ENCODE measurements at regions not wholly inside any gene's neighbourhood (a gene's known extent, or its start where the extent isn't known, plus 50 kb on each side); places are given as distances from the start of the nearest gene placed in this dataset.

DNA sequence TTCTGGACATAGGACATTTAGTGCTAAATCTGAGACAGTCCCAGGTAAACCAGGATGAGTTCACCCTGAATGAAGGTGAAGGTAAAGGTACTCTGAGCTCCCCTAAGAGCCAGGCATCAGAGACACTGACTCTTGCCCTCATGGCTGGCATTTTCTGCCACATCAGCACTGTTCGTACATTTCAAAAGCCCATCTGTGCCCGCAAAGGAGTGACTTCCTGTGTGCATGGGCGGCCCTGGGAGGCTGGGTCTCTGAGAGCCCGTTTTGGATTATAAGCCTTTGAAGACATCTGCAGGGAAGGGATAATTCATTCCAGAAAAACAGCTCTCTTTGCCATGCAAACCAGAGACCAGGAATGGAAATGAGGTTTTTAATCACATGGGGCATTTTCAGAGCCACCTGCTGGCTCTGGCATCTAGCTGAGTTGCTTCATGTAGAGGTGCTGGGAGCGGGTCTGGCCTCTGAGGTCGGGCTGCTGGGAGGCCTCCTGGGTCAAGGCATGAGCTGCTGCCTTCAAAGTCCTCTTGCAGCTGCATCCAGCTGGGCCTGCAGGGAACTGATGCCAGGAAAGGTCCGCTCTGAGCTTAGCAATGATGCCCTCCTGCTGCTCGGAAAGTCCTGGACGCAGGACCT lies 348.3 kb downstream of the DHX35 start:
- peaks cover 23% of the 10 kb centered on the region for H3K27me3 Mint-ChIP-seq
- DNase-seq (ENCODE audit: low spot score, unreplicated experiment), result no peak
- no peaks in the 10 kb centered on the region for H3K36me3 Mint-ChIP-seq (ENCODE audit: insufficient read depth)
- H3K9me3 Mint-ChIP-seq (ENCODE audit: low read depth), result peaks cover 4% of the 10 kb centered on the region
- H3K4me3 Mint-ChIP-seq (ENCODE audit: low read depth), result no peak overlapping the region
- no peak overlapping the region for H3K27ac Mint-ChIP-seq
- H3K4me1 Mint-ChIP-seq (ENCODE audit: low read depth), result no peaks in the 10 kb centered on the region
- TF ChIP-seq, protein P1, sequence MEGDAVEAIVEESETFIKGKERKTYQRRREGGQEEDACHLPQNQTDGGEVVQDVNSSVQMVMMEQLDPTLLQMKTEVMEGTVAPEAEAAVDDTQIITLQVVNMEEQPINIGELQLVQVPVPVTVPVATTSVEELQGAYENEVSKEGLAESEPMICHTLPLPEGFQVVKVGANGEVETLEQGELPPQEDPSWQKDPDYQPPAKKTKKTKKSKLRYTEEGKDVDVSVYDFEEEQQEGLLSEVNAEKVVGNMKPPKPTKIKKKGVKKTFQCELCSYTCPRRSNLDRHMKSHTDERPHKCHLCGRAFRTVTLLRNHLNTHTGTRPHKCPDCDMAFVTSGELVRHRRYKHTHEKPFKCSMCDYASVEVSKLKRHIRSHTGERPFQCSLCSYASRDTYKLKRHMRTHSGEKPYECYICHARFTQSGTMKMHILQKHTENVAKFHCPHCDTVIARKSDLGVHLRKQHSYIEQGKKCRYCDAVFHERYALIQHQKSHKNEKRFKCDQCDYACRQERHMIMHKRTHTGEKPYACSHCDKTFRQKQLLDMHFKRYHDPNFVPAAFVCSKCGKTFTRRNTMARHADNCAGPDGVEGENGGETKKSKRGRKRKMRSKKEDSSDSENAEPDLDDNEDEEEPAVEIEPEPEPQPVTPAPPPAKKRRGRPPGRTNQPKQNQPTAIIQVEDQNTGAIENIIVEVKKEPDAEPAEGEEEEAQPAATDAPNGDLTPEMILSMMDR (IDR thresholded peaks at IDR 0.05; ENCODE audit: unreplicated experiment), result no peak

DNA sequence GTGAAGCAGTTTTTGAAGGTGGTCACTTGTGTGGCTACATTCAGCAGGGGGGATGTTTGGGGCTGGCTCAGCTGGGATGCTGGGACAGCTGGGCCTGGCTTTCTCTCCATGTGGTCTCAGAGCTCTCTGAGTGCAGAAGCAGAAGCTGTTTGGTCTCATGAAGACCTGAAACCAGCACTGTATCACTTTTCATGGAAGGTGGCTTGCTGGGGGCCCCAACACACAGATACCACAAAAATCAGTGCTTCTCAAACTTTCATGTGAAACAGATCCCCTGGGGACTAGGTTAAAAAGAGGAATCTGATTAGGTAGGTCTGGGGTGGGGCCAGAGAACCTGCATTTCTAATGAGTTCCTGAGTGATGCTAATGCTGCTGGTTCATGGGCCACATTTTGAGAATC lies 347.3 kb downstream of the DHX35 start:
- Mint-ChIP-seq H3K4me3 (ENCODE audit: low read depth) (no peak overlapping the region), H3K9me3 (ENCODE audit: low read depth) (peaks cover 4% of the 10 kb centered on the region), H3K36me3 (ENCODE audit: insufficient read depth) (no peaks in the 10 kb centered on the region), H3K27me3 (peaks cover 17% of the 10 kb centered on the region), H3K27ac (no peak overlapping the region), H3K4me1 (ENCODE audit: low read depth) (no peaks in the 10 kb centered on the region)
- TF ChIP-seq, protein P1 (IDR thresholded peaks at IDR 0.05; ENCODE audit: unreplicated experiment), result no peak
- DNase-seq (ENCODE audit: low spot score, unreplicated experiment), result no peak

DNA sequence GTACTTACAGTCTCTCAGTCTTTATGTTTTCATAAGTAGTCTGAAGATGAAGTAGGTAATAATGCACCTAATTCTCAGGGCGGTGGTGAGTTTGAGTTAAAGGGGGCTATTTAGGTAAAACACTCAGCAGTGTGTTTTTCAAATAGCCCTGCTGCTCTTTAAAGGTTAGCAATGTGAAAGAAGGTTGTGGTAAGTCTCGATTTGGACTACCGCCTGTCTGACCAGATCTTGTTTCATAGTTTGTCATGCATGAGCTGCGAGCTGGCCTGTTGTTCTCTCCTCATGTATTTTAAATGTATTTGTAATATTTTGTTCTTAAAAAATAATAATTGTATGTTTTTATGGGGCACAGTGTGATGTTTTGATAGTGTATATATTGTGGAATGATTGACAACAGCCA lies 340.2 kb downstream of the DHX35 start:
- Mint-ChIP-seq H3K36me3 (ENCODE audit: insufficient read depth) (no peaks in the 10 kb centered on the region), H3K27ac (no peak overlapping the region), H3K9me3 (ENCODE audit: low read depth) (no peaks in the 10 kb centered on the region), H3K27me3 (no peaks in the 10 kb centered on the region), H3K4me3 (ENCODE audit: low read depth) (no peak overlapping the region), H3K4me1 (ENCODE audit: low read depth) (no peaks in the 10 kb centered on the region)
- TF ChIP-seq, protein P1 (IDR thresholded peaks at IDR 0.05; ENCODE audit: unreplicated experiment), result no peak
- no peak for DNase-seq (ENCODE audit: low spot score, unreplicated experiment)

DNA sequence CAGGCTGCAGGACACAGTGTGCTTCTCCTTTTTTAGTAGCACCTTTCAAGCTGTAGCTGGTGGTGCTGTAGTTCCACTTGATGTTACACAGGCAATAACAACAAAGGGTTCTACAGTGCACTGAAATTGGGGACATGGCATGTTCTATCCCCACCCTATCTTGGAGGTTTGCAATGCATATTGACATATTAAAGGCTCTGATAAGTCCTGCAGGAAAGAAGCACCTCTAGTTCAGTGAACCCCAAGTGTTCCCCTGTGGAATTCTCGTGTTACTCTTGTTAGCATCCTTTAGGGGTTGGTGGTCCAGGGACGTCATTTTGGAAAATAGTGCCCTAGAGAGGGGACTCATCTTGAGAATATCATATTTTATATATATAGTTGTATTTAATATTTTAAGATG lies 337.6 kb downstream of the DHX35 start:
- TF ChIP-seq, protein P1 (IDR thresholded peaks at IDR 0.05; ENCODE audit: unreplicated experiment), result no peak
- Mint-ChIP-seq H3K9me3 (ENCODE audit: low read depth) (no peaks in the 10 kb centered on the region), H3K36me3 (ENCODE audit: insufficient read depth) (no peaks in the 10 kb centered on the region), H3K4me3 (ENCODE audit: low read depth) (no peak overlapping the region), H3K4me1 (ENCODE audit: low read depth) (no peaks in the 10 kb centered on the region), H3K27me3 (no peaks in the 10 kb centered on the region), H3K27ac (no peak overlapping the region)
- DNase-seq (ENCODE audit: low spot score, unreplicated experiment), result no peak

DNA sequence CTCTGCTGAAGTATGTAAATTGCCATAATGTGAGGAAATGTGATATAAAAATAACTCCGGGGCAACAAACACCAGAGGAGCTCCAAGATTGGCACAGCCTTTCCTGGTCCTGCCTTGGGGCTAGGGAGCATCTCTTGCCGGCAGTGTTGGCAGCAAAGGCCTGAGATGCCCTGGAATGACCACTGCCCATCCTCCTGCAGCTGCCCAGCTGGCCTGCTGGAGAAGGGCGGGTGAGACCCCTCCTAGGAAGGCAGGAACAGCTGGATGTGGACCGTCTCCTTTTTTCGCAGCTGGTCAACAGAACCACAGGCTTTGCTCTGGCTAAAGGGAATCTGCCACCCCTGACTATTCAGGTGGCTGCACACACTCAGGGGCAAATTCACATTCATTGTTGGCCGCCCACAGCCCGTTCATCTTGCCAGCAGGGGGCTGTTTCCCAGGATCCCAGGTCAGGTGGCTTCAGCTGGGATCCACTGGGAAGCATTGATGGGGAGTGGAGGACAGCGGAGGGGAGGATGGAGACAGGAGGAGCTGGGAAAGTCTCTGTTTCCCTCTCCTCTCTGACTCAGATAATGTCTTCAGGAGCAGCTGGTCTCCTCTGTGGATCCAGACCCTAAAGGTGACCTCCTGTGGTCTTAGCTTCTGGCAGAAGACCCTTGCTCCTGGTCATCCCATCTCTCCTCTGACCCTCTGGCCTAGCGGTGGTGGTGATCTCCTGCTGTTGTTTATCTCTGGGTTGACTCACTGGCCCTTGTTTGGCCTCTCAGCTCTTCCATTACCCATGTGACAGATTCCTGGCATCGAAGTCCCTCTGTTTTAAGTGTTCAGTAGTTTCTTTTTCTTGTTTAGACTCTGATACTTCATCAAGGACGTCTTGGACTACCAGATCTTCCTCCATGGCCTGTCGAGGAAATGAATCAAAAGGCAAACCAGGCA lies 336.7 kb downstream of the DHX35 start:
- no peak overlapping the region for H3K4me3 Mint-ChIP-seq (ENCODE audit: low read depth)
- no peaks in the 10 kb centered on the region for H3K4me1 Mint-ChIP-seq (ENCODE audit: low read depth)
- TF ChIP-seq, protein P1 (IDR thresholded peaks at IDR 0.05; ENCODE audit: unreplicated experiment), result no peak
- no peaks in the 10 kb centered on the region for H3K9me3 Mint-ChIP-seq (ENCODE audit: low read depth)
- no peak overlapping the region for H3K27ac Mint-ChIP-seq
- DNase-seq (ENCODE audit: low spot score, unreplicated experiment), result no peak
- no peaks in the 10 kb centered on the region for H3K36me3 Mint-ChIP-seq (ENCODE audit: insufficient read depth)
- no peaks in the 10 kb centered on the region for H3K27me3 Mint-ChIP-seq

Measured in progenitor cell of endocrine pancreas (in vitro differentiated cells).